Central memory CD4-positive, alpha-beta T cell (primary cell): ENCODE measurements at regions not wholly inside any gene's neighbourhood (a gene's known extent, or its start where the extent isn't known, plus 50 kb on each side); places are given as distances from the start of the nearest gene placed in this dataset.
"Not testable (repeated sequence)": the region's sequence is repeated elsewhere in the genome, so short reads cannot be mapped to it uniquely, and the experiment has no call there.

Source experiments
- DNase-seq: peaks from one replicate; pipeline ENCODE4 v3.0.0; 2022

- DNase-seq: no peak
Measured at GRCh38 chr11:37259734-37260133, 661.7 kb upstream of the RAG2 start.

DNA sequence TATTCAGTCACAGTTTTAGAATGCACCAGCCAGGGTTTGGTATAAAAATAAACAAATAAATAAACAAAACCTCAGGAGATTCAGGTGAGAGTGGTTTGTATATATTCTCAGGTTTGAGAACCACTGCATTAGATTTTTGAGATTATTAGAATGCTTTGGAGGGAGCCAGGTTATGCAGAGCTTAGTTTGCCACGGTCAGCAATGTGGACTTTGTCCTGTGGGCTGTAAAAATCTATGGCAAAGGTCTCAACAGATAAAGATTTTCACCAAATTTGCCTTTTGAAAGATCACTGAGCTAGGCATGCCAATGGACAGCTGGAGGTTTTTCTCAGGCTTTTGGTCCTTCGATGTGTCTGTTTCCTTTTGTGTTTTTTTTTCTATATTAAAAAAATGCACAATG is 650.1 kb upstream of the RAG2 start:
- DNase-seq: no peak

GRCh38 chr11:37246092-37246491 is 648.1 kb upstream of the RAG2 start:
- not testable (repeated sequence) for DNase-seq

GRCh38 chr11:37230865-37231264 is 632.8 kb upstream of the RAG2 start:
- DNase-seq: no peak

DNA sequence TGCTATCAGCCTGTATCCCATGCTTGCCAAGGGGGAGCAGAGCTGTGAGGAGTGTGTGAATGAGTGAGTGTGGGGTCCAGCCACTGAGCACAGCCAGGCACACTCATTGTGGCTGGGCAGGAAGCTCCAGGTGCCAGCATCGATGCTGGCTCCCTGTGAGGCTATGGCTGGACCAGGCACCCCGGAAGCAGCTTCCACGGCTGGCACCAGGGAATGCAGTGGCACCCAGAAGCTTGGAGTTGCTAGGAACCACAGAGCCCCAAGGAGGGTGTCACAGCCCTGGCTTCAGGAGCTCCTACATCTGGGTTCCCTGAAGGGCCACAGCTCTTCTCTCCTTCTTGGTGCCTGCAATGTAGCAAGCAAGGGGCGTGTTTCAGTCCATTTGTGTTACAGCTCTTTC is 625.9 kb upstream of the RAG2 start:
- no peak for DNase-seq

GRCh38 chr11:37203006-37203405 is 605.0 kb upstream of the RAG2 start:
- DNase-seq: no peak

DNA sequence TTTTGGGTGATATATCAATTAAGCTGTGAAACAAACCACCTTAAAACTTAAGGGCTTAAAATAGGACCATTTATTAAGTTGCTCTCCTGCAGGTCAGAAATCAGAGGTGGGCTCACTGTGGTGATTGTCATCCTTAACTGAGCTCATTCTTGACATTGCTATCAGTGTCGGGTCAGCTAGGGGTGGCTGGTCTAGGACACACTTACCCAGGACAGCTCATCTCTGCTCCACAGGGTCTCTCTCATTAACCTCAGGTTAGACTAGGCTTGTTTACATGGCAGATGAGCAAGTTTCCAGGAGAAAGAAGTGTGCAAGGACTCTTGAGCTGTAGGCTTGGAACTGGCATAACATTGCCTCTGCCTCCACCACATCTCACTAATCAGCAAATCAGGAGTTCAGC is 601.0 kb upstream of the RAG2 start:
- DNase-seq: no peak

GRCh38 chr11:37184326-37184725 is 586.3 kb upstream of the RAG2 start:
- DNase-seq: no peak

GRCh38 chr11:37182031-37182430 is 584.0 kb upstream of the RAG2 start:
- no peak for DNase-seq

GRCh38 chr11:37177721-37178120 is 579.7 kb upstream of the RAG2 start:
- DNase-seq: no peak

DNA sequence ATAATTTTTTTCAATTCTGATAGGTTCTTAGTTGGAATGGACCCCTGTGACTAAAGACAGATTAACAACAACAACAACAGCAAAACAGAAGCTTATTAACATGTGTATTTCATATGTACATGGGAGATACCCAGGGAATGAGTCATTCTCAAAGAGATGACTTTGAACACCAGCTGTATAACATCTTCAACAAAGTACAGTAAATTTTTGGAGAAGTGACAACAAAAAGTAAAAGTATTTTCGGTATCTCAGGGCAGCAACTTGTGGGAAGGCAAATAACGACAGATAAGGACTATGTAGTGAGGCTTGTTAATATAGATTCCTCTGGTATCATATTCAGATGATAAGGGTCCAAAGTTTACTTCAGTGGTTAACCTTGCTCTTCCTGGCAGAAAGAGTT is 573.4 kb upstream of the RAG2 start:
- DNase-seq: no peak

- no peak for DNase-seq
Measured at GRCh38 chr11:37170311-37170710, 572.3 kb upstream of the RAG2 start.

DNA sequence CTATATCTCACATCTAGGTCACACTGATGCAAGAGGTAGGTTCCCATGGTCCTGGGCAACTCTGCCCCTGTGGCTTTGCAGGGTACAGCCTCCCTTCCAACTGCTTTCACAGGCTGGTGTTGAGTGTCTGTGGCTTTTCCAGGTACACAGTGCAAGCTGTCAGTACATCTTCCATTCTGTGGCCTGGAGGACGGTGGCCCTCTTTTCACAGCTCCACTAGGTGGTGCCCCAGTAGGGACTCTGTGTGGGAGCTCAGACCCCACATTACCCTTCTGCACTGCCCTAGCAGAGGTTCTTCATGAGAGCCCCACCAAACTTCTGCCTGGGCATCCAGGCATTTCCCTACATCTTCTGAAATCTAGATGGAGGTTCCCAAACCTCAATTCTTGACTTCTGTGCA is 547.4 kb upstream of the RAG2 start:
- DNase-seq: not testable (repeated sequence)

GRCh38 chr11:37142591-37142990 is 544.6 kb upstream of the RAG2 start:
- no peak for DNase-seq

DNA sequence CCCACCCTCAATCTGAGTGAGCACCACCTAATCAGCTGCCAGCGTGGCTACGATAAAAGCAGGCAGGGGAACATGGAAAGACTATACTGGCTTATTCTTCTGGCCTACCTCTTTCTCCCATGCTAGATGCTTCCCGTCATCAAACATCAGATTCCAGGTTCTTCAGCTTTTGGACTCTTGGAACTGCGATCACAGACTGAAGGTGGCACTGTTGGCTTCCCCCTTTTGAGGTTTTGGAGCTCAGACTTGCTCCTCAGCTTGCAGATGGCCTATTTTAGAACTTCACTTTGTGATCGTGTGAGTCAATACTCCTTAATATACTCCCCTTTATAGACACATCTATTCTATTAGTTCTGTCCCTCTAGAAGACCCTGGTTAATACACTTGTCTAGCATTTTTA is 543.7 kb upstream of the RAG2 start:
- DNase-seq: no peak

- not testable (repeated sequence) for DNase-seq
Measured at GRCh38 chr11:37135606-37136005, 537.6 kb upstream of the RAG2 start.

GRCh38 chr11:37134637-37135036 is 536.6 kb upstream of the RAG2 start:
- DNase-seq: no peak

GRCh38 chr11:37124384-37124783 is 526.3 kb upstream of the RAG2 start:
- DNase-seq: no peak

GRCh38 chr11:37115963-37116362 is 517.9 kb upstream of the RAG2 start:
- DNase-seq: no peak

DNA sequence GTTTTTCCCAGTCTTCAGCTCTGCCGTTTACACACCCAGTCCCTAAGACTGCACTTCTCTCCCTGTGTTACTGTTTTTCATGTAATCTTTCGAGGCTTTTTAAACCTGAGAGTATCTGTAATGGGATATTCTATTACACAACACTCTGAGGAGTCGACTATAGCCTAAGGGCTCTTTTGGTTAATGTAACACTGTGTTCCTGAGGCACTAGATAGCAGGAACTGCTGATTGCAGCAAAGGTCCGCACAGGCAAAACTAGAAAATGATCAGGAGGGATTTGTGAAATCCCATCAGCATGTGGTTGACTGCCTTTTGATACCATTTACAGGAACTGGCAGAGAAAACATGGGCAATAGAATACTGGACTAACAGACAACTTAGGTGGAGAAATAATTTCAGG is 512.3 kb upstream of the RAG2 start:
- DNase-seq: no peak

- no peak for DNase-seq
Measured at GRCh38 chr11:37109286-37109585, 511.2 kb upstream of the RAG2 start.

DNA sequence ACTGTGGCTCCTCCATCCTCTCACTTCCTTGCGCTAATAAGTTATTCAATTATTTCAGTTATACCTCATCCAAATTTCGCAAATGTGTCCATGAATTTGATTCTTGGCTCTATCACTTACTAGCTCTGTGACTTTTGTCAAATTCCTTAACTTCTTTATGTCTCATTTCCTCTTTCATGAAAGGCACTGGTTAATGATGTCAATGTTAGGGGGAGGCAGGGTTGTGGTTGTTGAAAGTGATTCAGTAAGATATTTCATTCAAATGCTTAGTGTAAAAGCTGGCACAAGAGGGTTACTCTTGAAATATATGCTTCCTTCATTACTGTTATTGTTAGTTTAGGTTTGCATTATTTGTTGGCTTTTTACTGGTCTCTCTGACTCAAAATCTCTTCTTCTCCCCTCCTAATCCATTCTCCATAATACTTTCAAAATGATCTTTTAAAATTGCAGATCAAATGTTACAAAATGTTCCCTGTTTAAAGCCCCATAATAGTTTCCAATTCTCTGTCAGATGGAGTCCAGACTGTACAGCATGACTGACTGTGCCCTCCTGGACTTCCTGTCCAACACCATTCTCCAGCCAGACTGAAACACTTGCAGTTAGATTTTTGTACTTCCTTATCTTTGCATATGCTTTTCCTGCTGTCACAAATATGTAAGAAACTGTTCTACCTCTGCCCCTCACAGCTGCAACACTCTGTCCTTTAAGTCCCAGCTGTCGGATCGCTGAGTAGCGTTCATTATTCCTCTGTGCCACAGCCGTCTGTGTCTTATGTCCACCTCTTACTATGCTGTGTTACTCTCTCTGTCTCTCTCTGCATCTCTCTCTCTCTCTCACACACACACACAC is 510.6 kb upstream of the RAG2 start:
- no peak for DNase-seq

DNA sequence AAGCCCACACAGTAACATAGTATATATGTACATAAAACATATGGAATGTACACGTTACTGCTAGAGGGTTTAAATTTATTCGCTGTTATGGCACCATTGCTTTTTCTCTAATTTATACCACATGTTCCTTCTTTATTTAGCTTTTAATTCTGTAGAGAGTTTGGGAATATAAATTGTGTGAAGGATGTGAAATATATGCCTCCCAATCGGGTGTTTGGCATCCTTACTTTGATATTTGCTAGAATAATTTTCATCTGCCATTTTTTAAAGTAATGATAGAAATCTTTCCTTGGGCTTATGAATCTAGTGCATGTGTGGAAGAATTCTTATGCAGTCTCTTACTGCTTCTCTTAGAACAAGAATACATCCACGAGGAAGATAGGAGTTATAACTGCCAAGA is 509.8 kb upstream of the RAG2 start:
- DNase-seq: no peak

GRCh38 chr11:37107415-37107814 is 509.4 kb upstream of the RAG2 start:
- DNase-seq: no peak

DNA sequence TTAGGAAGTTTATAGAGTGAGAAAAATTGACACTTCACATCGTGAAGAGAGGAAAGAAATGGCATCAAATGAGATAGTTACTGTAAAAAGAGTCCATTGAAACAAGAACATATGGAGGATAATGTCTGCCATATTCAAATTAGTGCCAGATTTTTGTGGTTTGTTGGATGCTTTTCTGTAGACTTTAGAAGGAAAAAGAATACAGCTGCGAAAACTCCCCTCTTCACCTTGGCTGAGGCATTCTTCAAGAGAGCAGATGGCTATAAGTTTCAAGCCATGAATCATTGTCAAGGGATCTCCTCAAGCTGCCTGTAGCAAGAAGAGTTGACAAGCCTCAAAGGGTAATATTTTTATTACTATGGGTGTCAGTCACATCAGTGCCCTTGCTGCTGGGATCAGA is 507.4 kb upstream of the RAG2 start:
- no peak for DNase-seq
